NCI-H187 treated with DMSO at 0.1 percent for 48 hours (cell line): ENCODE measurements at regions not wholly inside any gene's neighbourhood (a gene's known extent, or its start where the extent isn't known, plus 50 kb on each side); places are given as distances from the start of the nearest gene placed in this dataset.
"Not testable (repeated sequence)": the region's sequence is repeated elsewhere in the genome, so short reads cannot be mapped to it uniquely, and the experiment has no call there.

ENCODE experiments used
- DNase-seq: peaks from one replicate; lab custom pipeline; 2025; lab: John Stamatoyannopoulos, UW

DNA sequence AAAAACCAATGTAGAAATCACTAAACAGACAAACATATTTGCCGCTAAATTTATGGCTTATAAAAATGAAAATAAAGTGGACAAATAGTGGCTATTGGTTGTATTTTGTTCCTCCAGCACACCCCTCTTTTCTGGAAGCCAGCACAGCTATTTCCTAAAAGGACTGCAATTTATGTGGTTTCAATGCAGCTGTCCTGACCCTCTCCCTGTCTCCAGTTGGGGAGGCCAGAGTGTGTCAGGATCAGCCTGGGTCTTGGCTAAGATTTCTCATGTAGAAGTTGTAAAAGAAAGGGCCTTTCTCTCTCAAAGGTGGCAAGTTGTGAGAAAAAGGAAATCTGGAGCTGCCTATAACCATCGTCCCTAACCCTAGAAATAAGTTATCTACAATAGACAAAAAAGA is 165.6 kb downstream of the ALDH8A1 start:
- DNase-seq, result no peak

DNA sequence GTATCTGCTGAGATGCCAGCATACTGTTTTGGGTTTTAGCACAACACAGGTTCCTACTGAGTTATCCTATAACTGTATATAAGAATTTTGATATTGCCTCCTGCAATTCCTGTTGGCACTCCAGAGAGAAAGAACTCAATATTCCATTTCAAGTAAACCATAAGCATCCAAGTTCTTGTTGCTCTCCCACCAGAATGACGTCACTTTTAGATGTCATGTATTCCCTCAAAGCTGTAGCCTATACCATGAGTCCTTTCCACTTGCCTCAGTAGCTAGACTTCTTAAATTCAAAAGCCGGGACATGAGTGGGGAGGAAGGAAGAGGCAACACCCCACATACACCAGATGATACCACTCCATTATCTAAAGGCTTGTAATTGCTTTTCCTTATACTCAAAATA is 171.5 kb downstream of the ALDH8A1 start:
- no peak for DNase-seq

DNA sequence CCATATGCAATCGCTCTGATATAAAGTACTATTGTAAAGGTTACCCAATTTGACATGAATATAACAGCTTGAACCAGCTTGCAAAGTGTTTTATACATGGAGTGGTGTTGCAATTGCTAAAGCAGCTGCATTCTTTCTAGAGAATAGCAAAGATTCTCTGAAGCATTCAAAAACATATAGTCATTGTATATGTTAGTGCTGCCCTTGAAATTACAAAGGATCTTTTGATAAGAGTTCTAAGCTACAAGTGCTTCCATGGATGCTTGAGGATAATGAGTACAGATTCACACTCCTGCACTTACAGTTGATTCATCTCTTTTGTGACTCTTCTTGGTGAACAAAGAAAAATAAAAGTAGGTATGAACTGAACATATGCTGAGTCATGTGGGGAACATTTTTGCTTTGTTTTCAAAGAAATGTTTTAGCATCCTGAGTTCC is 175.7 kb downstream of the ALDH8A1 start:
- no peak for DNase-seq

DNA sequence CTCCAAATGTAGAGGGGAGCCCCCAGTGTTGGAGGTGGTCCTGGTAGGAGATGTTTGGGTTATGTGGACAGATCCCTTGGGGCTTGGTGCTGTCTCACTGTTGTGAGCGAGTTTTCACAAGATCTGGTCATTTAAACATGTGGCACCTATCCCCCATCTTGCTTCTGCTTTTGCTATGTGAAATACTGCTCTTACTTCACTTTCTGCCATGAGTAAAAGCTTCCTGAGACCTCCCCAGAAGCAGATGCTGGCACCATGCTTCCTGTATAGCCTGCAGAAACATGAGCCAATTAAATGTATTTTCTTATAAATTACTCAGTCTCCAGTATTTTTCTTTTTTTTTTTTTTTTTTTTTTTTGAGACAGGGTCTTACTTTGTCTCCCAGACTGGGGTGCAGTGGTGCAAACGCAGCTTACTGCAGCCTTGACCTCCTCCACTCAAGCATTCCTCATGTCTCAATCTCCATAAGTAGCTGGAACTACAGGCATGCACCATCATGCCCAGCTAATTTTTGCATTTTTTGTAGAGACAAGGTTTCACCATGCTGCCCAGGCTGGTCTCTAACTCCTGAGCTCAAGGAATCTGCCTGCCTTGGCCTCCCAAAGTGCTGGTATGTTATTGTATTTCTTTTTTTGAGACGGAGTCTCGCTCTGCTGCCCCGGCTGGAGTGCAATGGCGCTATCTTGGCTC is 177.1 kb downstream of the ALDH8A1 start:
- no peak for DNase-seq

DNA sequence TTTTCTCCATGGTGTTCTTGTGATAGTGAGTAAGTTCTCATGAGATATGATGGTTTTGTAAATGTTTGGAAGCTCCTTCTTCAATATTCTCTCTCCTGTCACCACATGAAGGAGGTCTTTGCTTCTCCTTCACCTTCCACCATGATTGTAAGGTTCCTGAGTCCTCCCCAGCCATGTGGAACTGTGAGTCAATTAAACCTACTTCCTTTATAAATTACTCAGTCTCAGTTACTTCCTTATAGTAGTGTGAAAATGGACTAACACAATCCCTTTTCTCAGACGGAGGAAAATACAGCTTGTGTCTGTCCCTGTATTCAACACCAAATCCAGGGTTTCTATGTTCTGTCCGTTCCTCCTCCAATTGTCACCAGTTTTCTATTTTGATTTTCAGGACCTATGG is 181.0 kb downstream of the ALDH8A1 start:
- no peak for DNase-seq

DNA sequence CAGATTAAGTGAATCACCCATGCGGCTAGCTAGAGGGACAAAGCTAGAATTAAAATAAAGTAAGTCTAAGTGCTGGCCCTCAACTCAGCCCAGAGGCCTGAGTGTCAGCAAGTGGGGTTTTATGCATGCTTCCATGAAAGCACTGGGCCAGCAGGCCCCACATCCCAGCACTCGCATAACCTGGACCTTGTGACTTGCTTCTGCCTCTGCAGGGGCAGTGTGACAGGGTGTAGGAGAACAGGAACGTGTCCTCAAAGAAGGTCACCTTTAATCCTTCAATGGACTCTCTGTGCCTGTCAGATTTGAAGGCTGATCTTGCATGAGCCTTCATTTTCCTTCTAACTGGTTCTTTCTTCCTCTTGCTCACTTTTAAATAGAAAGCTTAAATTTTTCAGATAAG is 183.4 kb downstream of the ALDH8A1 start:
- no peak for DNase-seq

DNA sequence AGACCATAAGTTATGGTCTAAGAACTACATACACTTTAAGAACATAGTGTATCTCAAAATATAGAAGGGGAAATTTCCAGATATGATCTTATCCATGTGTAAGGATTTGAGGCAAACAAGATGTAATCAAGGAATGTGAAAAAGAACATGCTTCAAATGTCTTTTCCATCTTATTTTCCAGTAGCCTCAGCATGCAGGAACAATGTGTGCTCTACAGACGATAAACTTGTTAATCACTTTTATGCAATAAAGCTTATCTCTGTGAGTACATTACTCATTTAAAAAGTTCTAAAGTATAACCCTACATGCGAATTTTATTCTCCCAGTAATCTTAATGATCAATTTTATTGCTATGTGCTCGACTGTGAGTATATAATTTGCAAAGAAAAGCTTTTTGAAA is 185.2 kb downstream of the ALDH8A1 start:
- no peak for DNase-seq

DNA sequence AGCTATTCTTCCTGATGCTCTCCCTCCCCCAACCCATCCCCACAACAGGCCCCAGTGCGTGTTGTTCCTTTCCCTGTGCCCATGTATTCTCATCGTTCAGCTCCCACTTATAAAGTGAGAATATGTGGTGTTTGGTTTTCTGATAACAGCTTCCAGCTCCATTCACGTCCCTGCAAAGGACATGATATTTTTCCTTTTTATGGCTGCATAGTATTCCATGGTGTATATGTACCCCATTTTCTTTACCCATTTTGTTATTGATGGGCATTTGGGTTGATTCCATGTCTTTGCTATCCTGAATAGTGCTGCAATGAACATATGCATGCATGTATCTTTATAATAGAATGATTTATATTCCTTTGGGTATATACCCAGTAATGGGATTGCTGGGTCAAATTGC is 186.3 kb downstream of the ALDH8A1 start:
- DNase-seq, result not testable (repeated sequence)

DNA sequence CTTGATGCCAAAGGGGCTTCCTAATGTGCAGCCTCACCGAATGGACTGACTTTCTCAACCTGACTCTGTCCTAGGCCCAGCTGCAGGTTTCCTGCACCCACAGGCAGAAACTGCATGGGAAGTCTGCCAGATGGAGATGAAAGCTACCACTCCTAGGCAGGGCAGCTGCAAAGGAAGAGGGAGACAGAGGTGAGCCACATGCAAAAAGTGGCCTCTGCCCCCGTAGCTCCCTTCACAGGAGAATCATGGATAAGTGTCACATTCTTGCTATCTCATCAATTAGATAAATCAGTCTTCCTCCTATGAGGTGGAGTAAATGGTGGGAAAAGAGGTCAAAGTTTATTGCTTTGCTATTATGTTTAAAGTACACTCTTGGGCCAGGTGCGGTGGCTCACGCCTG is 191.3 kb downstream of the ALDH8A1 start:
- no peak for DNase-seq

DNA sequence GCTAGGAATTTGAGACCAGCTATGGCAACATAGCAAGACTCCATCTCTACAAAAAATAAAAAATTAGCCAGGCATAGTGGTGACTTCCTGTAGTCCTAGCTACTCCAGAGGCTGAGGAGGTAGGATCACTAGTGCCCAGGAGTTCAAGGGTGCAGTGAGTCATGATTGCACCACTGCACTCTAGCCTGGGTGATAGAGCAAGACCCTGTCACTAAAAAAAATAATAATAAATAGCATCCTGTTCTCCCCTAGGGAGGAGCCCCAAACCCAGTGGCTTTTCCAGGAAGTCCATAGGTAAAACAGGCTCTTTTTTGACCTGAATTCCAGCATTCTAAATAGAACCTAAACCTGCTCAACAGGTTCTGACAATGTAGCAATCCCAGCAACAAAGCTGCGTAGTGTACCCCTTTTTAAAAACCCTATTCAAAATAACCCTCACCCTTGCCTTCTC is 192.0 kb downstream of the ALDH8A1 start:
- no peak for DNase-seq

DNA sequence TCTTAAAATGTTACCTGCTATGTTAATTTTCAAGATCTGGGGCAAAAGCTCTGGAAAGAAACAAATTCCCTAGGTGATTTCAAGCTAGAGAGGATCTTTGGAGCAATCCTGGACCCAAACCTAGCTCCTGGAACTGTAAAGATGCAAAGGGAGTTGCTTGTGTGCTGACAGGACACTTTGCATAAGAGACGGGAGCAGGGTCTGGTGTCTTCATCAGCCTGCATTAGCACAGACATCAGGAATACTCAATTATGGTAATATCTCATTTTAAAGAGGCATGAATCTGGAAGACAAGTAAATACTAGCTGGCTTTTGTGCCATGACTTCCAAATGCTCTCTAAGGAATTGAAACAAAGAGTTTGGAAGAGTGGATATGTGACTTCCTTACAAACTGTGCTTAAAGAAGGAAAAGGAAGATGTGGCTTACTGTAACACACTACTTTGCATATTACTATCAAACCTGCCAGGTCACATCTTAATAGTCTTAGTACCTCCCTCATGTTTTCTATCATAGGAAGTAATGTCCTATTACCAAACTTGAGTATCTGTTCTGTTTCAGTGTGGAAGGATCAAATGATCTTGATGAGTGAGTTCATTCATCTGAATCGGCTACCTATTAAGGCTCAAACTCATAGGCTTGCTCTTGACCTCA is 193.4 kb downstream of the ALDH8A1 start:
- DNase-seq, result no peak

DNA sequence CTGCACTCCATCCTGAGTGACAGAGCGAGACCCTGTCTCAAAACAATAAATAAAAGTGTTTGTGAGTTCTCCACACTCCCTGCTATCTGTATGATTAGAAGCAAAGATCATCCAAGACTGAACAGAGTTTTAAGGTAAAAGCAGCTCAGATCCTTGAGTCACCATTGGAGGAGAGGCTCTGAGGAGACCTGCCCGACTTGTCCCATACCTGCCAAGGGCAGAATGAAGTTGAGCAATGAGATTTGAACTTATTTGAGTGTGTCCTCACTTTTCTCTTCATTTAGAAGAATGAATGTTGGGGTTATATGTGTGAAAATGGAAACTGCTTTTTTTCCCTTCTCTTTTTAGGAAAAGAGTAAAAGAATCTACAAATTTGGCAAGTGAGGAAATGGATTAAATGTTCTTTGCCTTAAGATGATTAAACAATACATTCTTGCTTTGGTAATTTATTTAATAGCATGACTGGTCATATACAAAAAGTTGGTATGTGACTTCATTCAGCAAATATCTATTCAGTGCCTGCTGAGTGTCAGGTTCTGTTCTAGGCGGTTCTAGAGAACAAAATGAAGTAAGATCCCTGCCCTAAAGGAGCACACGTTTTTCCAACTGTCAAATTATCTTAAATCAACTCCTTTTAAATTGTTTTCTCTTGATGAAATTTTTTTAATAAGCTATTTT is 195.7 kb downstream of the ALDH8A1 start:
- DNase-seq, result no peak

DNA sequence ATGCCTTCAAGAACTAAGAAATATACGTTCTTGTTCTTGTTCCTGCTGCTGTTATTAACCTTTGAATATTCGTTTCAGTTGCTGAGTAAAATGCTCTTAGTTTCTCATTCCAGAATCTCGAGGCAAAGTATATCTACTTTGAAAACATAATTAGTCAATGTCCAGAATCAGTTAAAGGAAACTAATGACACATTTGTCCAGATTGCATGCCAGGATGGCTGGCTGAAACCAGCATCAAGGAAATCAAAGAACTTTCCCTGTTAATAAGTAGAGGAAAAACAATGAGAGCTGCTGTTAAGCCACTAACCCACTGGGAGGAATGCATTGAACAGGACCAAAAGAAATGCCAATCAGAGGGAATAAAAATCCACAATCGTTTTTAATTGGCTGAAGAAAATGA is 196.9 kb downstream of the ALDH8A1 start:
- no peak for DNase-seq

DNA sequence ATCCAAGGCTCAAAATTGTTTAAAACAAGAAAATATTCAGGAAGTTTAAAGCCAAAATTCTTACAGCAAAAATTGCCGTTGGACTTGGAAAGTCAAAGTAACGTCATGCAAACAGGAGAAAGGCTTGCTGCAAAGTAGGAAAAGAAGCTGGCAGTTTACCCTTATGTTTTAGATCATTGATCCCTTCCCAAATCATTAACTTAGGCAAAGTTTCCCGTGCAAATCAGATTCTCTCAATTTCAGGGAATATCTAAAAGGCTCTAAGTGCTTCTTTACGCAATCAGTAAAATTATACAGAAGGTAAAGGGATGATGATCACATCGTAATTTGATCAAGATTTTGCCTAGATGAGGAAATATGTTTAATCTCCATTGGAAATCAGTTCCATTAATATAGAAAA is 197.5 kb downstream of the ALDH8A1 start:
- DNase-seq, result no peak

DNA sequence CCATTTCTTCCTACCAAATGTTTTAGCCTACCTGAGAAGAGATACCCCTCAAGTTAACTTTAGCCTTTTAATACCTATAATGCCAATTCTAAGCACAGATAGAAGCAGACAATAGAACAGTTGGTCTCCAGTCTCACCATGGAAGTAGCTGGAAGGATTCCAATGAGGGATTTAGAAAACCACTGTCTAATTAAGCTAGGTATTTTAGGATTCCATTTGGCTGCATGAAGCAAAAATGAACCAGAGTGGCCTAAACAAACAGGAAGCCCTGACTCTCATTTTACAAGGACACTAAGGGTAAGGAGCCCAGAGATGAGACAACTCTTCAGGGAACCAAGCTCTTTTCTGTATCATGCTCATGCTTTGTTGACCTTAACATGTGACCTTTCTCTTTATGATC is 199.2 kb downstream of the ALDH8A1 start:
- DNase-seq, result no peak

DNA sequence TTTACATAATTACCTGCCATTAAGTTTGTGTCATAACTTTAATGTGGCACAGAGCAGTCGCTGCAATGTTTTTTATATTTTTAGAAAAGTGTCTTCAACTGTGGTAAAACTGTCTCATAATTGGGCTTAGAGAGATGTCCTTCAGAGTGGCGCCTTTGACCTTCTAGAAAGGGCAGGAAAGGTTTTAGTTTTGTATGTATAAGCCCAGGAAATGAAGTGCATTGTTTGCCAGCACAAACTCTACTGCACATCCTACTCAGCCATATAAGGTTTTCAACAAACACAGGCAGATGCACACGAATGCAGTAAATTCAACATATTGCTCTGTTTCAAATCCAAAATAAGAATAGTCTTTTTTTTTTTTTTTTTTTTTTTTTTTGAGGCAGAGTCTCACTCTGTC is 201.4 kb downstream of the ALDH8A1 start:
- DNase-seq, result no peak

DNA sequence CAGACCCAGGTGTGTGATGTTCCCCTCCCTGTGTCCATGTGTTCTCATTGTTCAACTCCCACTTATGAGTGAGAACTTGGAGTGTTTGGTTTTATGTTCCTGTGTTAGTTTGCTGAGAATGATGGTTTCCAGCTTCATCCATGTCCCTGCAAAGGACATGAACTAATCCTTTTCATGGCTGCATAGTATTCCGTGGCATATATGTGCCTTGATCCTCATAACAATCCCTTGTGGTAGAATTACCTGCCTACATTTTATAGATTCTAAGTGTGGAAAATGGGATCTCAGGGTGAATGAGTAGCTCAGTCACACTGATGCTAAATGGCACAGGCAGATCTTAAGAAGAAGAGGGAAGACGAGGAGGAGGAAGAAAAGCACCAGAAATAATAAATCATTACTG is 202.7 kb downstream of the ALDH8A1 start:
- not testable (repeated sequence) for DNase-seq

DNA sequence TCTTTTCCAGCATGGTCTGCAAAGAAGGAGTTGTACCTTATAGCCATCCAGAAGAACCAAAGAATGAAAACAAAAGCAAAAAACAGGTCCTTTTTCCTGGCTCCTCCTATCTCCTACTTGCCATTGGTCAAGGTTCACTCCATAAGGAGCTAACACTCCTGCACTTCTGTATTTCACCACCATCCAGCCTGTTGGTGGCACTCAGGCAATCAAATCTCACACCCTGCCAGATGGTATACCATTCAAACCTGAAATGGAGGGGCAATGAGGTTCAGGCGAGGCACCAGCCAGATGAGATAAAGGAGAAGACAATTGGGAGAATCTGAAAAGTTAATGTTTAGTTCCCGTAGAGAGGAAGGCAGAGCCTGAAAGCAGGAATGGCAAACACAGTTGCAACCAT is 203.8 kb downstream of the ALDH8A1 start:
- DNase-seq, result no peak

DNA sequence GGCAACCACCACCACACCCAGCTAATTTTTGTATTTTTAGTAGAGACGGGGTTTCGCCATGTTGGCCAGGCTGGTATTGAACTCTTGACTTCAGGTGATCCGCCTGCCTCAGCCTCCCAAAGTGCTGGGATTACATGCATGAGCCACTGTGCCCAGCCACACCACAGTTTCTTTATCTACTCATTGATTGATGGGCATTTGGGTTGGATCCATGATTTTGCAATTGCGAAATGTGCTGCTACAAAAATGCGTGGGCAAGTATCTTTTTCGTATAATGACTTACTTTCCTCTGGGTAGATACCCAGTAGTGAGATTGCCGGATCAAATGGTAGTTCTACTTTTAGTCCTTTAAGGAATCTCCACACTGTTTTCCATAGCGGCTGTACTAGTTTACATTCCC is 204.7 kb downstream of the ALDH8A1 start:
- not testable (repeated sequence) for DNase-seq

DNA sequence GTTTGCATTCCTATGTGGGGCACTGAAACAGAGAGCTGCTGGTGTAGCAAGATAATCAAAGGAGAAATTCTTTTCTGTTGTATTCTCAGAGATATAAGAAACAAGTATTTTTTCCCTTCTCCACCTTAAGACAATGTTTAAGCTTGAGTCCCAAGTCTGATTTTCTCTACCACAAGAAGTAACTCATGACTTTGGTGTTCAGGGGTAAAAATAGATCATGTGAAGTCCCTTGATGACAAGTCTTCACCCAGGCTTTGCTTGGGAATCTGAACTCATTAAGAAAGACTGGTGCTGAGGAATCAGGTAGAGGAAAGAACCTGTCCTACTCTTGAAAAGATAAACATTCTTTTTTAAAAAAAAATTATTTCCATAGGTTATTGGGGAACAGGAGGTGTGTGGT is 205.6 kb downstream of the ALDH8A1 start:
- DNase-seq, result no peak

DNA sequence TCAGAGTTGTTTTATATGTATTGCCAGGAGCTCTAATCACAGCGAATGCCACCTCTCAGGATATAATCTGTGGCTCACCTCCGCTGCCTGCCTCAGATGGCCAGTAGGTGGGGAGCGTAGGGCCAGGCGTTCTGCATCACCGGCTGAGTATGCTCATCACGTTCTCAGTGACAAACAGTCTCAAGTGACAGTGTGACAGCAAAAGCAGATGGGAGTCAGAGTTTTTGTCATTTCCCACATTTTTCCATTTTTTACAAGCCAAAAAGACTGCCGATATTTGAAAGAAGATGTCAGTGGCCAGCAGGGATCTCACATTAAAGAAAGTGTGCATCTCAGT is 208.7 kb downstream of the ALDH8A1 start:
- no peak for DNase-seq

DNA sequence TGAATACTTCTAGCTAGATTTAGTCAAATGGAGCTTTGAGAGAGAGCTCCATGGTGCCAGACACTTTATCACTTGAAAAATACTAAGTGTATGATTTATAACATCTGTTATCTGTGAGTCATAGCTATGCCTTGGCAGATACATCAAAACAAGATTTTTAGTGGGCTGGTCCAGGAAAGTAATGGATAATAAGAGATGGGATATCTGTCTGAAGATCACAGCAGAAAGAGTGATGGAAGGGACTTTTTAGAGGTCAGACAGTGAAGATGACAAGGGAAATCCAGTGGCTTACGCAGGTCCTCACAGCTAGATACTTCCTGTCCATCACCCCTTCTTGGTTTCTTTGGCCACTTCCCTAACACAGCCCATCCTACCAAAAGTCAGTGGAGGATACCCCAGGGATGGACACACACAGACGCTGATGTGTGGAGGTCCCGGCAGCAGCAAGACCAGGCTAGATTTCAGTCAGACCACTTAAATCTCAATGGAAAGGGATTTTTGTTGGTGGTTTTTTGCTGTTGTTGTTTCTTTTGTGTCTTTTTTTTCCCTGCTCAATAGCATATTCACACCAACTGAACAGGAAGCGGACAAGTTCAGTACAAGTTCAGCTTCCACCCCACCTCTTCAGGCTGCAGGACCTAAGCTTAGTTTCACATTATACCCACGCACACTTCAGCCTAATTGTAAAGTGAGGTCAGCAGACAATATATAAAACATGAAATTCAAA is 209.3 kb downstream of the ALDH8A1 start:
- no peak for DNase-seq

DNA sequence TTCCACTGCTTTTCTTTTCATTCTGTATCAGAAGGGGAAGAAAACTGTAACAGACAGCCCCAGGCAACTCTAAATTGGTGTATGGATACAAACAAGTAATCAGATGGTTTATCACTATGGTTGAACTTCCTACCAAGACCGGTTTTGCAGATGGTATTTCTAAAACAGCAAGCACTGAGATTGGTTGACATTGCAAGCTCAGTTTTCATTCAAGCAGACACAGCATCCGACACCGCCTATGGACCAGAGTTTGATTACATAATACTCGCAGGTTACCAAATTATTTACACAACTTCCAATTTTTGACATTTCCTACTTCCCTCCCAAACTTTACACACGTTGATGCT is 209.9 kb downstream of the ALDH8A1 start:
- DNase-seq, result no peak
